ENCODE measurements at regions not wholly inside any gene's neighbourhood (a gene's known extent, or its start where the extent isn't known, plus 50 kb on each side); places are given as distances from the start of the nearest gene placed in this dataset.

GRCh38 chr11:116138280-116138679 is 634.1 kb upstream of the CADM1 start:
- ATAC-seq = no peak
- TF ChIP-seq OSR1 (CRISPR knock-in tag; IDR thresholded peaks at IDR 0.05) = no peak
- TF ChIP-seq GLIS3 (CRISPR knock-in tag; IDR thresholded peaks at IDR 0.05) = no peak

- ATAC-seq = no peak
- TF ChIP-seq ZC3H10 (CRISPR knock-in tag; IDR thresholded peaks at IDR 0.05) = no peak
- TF ChIP-seq, protein P1, sequence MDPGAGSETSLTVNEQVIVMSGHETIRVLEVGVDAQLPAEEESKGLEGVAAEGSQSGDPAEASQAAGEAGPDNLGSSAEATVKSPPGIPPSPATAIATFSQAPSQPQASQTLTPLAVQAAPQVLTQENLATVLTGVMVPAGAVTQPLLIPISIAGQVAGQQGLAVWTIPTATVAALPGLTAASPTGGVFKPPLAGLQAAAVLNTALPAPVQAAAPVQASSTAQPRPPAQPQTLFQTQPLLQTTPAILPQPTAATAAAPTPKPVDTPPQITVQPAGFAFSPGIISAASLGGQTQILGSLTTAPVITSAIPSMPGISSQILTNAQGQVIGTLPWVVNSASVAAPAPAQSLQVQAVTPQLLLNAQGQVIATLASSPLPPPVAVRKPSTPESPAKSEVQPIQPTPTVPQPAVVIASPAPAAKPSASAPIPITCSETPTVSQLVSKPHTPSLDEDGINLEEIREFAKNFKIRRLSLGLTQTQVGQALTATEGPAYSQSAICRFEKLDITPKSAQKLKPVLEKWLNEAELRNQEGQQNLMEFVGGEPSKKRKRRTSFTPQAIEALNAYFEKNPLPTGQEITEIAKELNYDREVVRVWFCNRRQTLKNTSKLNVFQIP (CRISPR knock-in tag; IDR thresholded peaks at IDR 0.05; ENCODE audit: borderline replicate concordance, low read depth) = no peak
- TF ChIP-seq TSHZ2 (CRISPR knock-in tag; IDR thresholded peaks at IDR 0.05) = no peak
- no peak for TF ChIP-seq CSDC2 (CRISPR knock-in tag; IDR thresholded peaks at IDR 0.05)
- TF ChIP-seq ZNF8 (CRISPR knock-in tag; IDR thresholded peaks at IDR 0.05) = no peak
- TF ChIP-seq ZNF565 (CRISPR knock-in tag; conservative IDR thresholded peaks at IDR 0.05; ENCODE audit: low read depth) = no peak
- TF ChIP-seq ZFP30 (CRISPR knock-in tag; IDR thresholded peaks at IDR 0.05) = no peak
- TF ChIP-seq ARNTL (CRISPR knock-in tag; IDR thresholded peaks at IDR 0.05; ENCODE audit: borderline replicate concordance, low read depth) = no peak
- no peak for TF ChIP-seq ESRRG (CRISPR knock-in tag; IDR thresholded peaks at IDR 0.05)
- TF ChIP-seq ISL1 (CRISPR knock-in tag; IDR thresholded peaks at IDR 0.05) = no peak
- no peak for TF ChIP-seq ZFP3 (CRISPR knock-in tag; IDR thresholded peaks at IDR 0.05)
These were observed 633.5 kb upstream of the CADM1 start for GRCh38 chr11:116137753-116138152.

DNA sequence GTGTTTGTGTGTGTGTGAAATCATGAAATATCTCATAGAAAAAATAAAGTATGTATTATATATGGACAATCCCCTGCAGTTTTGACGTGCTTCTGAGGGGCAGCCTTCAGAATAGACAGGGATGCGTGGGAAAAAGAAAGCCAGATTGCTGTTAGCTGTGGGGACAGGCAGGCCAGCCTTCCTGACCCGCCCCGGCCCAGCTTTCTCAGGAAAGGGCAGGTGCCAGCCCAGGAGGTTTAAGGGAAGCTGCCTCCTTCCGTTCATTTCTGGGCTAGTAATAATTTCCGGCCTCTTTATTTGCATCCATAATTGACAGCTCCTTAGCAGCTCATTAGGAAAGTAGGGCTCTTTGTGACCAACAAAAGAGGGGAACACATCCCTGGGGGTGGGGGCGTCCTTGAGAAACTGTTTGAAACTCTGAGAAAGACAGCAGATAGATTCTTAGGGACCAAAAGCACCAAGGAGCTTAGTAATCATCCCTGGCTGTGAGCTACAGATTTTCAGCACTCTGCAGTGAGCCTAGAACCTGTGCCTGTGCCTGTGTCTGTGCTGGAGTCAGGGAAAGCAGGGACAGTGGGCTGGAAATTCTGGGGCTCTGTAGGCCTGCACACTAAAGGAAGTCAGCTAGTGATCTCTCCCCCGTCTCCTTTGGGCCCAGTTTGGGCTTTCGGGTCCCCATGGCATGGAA is 632.9 kb upstream of the CADM1 start:
- no peak for ATAC-seq
- TF ChIP-seq ESRRG (CRISPR knock-in tag; IDR thresholded peaks at IDR 0.05) (no peak), ISL1 (CRISPR knock-in tag; IDR thresholded peaks at IDR 0.05) (no peak), ZNF8 (CRISPR knock-in tag; IDR thresholded peaks at IDR 0.05) (no peak)

DNA sequence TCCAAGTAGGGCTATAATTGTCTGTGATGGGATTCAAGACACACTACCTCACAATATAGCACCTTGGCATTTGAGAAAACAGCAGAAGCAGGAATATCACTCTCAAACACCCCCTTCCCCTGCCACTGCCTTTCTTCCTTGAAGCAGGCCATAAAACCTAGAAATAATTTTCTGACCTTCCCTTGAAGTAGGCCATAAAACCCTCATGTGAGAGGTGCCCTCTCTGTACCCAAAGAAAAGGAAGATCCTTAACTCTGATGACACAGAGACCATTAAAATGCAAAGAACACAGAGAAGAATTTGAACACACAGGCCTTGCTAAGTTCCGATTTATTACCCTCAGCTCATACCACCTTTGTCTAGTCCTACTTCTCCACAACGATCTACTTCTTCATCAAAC is 631.7 kb upstream of the CADM1 start:
- ATAC-seq = no peak
- TF ChIP-seq BACH2 (CRISPR knock-in tag; IDR thresholded peaks at IDR 0.05; ENCODE audit: borderline replicate concordance) (no peak), ZC3H10 (CRISPR knock-in tag; IDR thresholded peaks at IDR 0.05) (no peak), TSHZ2 (CRISPR knock-in tag; IDR thresholded peaks at IDR 0.05) (no peak), ARNTL (CRISPR knock-in tag; IDR thresholded peaks at IDR 0.05; ENCODE audit: borderline replicate concordance, low read depth) (no peak), TOX (CRISPR knock-in tag; IDR thresholded peaks at IDR 0.05; ENCODE audit: borderline replicate concordance) (no peak), CSDC2 (CRISPR knock-in tag; IDR thresholded peaks at IDR 0.05) (no peak), OSR1 (CRISPR knock-in tag; IDR thresholded peaks at IDR 0.05) (no peak), PPARA (CRISPR knock-in tag; IDR thresholded peaks at IDR 0.05; ENCODE audit: borderline replicate concordance) (no peak), GLIS3 (CRISPR knock-in tag; IDR thresholded peaks at IDR 0.05) (no peak), RARB (CRISPR knock-in tag; IDR thresholded peaks at IDR 0.05) (no peak), ISL1 (CRISPR knock-in tag; IDR thresholded peaks at IDR 0.05) (no peak), CREB5 (CRISPR knock-in tag; IDR thresholded peaks at IDR 0.05; ENCODE audit: low read depth) (no peak), ZNF565 (CRISPR knock-in tag; conservative IDR thresholded peaks at IDR 0.05; ENCODE audit: low read depth) (no peak), PATZ1 (CRISPR knock-in tag; IDR thresholded peaks at IDR 0.05; ENCODE audit: borderline replicate concordance) (no peak), ZFP3 (CRISPR knock-in tag; IDR thresholded peaks at IDR 0.05) (no peak), ZNF8 (CRISPR knock-in tag; IDR thresholded peaks at IDR 0.05) (no peak), ESRRG (CRISPR knock-in tag; IDR thresholded peaks at IDR 0.05) (no peak)
- TF ChIP-seq, protein P1 (CRISPR knock-in tag; IDR thresholded peaks at IDR 0.05; ENCODE audit: borderline replicate concordance, low read depth) = no peak
- TF ChIP-seq, protein P2, sequence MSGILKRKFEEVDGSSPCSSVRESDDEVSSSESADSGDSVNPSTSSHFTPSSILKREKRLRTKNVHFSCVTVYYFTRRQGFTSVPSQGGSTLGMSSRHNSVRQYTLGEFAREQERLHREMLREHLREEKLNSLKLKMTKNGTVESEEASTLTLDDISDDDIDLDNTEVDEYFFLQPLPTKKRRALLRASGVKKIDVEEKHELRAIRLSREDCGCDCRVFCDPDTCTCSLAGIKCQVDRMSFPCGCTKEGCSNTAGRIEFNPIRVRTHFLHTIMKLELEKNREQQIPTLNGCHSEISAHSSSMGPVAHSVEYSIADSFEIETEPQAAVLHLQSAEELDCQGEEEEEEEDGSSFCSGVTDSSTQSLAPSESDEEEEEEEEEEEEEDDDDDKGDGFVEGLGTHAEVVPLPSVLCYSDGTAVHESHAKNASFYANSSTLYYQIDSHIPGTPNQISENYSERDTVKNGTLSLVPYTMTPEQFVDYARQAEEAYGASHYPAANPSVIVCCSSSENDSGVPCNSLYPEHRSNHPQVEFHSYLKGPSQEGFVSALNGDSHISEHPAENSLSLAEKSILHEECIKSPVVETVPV (CRISPR knock-in tag; IDR thresholded peaks at IDR 0.05) = no peak
